ENCODE measurements at regions not wholly inside any gene's neighbourhood (a gene's known extent, or its start where the extent isn't known, plus 50 kb on each side); places are given as distances from the start of the nearest gene placed in this dataset.

- no peak overlapping the region for H3K27ac ChIP-seq (ENCODE audit: low read length in 2 of 2)
- H3K4me3 Mint-ChIP-seq, result no peak overlapping the region
- no peak for DNase-seq
- H3K79me2 ChIP-seq (ENCODE audit: control insufficient read depth, insufficient read depth, low read length), result no peaks in the 10 kb centered on the region
- H4K20me1 ChIP-seq (ENCODE audit: control insufficient read depth, insufficient read depth, low read length, poor library complexity, severe bottlenecking), result no peaks in the 10 kb centered on the region
- H2AFZ ChIP-seq (ENCODE audit: insufficient read depth, low read depth, low read length, poor library complexity, severe bottlenecking), result no peak overlapping the region
- H3K4me1 Mint-ChIP-seq, result no peaks in the 10 kb centered on the region
- peaks cover 3% of the 10 kb centered on the region for H3K27me3 Mint-ChIP-seq
- CTCF ChIA-PET, result no interaction called here
- H3K36me3 ChIP-seq (replicated peaks in 1 of 2; ENCODE audit: control extremely low read depth in 1 of 2, control insufficient read depth in 1 of 2, extremely low read depth in 1 of 2, insufficient read depth in 2 of 2, low read length in 1 of 2), result no peaks in the 10 kb centered on the region
- H3K9ac ChIP-seq (ENCODE audit: low read length), result no peak overlapping the region
- no peaks in the 10 kb centered on the region for H3K4me1 ChIP-seq (ENCODE audit: control insufficient read depth in 2 of 2, insufficient read depth in 2 of 2, low read length in 2 of 2)
- 81% methylated on average over 9 of the region's 9 CpGs for WGBS (ENCODE audit: insufficient coverage)
- TF ChIP-seq EZH2 (IDR thresholded peaks at IDR 0.05; ENCODE audit: borderline replicate concordance, insufficient read depth, low read depth, low read length, poor library complexity, severe bottlenecking) (no peak), CTCF (IDR thresholded peaks at IDR 0.05) (no peak)
- no peak overlapping the region for H3K4me2 ChIP-seq (replicated peaks; ENCODE audit: low read depth, low read length, poor library complexity, severe bottlenecking)
- peaks cover 4% of the 10 kb centered on the region for H3K9me3 Mint-ChIP-seq (ENCODE audit: insufficient read depth)
- H3K27ac Mint-ChIP-seq, result no peak overlapping the region
- no peaks in the 10 kb centered on the region for H3K27me3 ChIP-seq (replicated peaks in 1 of 4; ENCODE audit: control extremely low read depth in 1 of 4, control insufficient read depth in 3 of 4, insufficient read depth in 4 of 4, low read length in 3 of 4)
- POLR2A ChIA-PET, result no interaction called here
- H3K4me3 ChIP-seq (ENCODE audit: control extremely low read depth in 1 of 5, extremely low read depth in 1 of 5, insufficient read depth in 1 of 5, low read depth in 2 of 5, low read length in 4 of 5), result no peak overlapping the region
- intact Hi-C loops (cut with micrococcal nuclease), result no loop called here
- H3K9me3 ChIP-seq (ENCODE audit: control extremely low read depth in 1 of 3, control insufficient read depth in 2 of 3, insufficient read depth in 1 of 3, low read length in 2 of 3), result peaks cover 0 to 57% (median 4%) of the 10 kb centered on the region in 3 donors
- ATAC-seq (ENCODE audit: low read depth), result no peak
Measured at GRCh38 chr13:111952032-111952431, 114.9 kb upstream of the SOX1 start.

GRCh38 chr13:111952814-111953213, 114.1 kb upstream of the SOX1 start:
- 85% methylated on average over 5 of the region's 8 CpGs for WGBS (ENCODE audit: insufficient coverage)
- H3K9ac ChIP-seq (ENCODE audit: low read length), result no peak overlapping the region
- no peak overlapping the region for H3K4me3 ChIP-seq (ENCODE audit: control extremely low read depth in 1 of 5, extremely low read depth in 1 of 5, insufficient read depth in 1 of 5, low read depth in 2 of 5, low read length in 4 of 5)
- H3K4me1 Mint-ChIP-seq, result no peaks in the 10 kb centered on the region
- no peaks in the 10 kb centered on the region for H3K4me1 ChIP-seq (ENCODE audit: control insufficient read depth in 2 of 2, insufficient read depth in 2 of 2, low read length in 2 of 2)
- H3K4me2 ChIP-seq (replicated peaks; ENCODE audit: low read depth, low read length, poor library complexity, severe bottlenecking), result no peak overlapping the region
- no peaks in the 10 kb centered on the region for H3K79me2 ChIP-seq (ENCODE audit: control insufficient read depth, insufficient read depth, low read length)
- no peaks in the 10 kb centered on the region for H3K27me3 ChIP-seq (replicated peaks in 1 of 4; ENCODE audit: control extremely low read depth in 1 of 4, control insufficient read depth in 3 of 4, insufficient read depth in 4 of 4, low read length in 3 of 4)
- no peaks in the 10 kb centered on the region for H3K36me3 ChIP-seq (replicated peaks in 1 of 2; ENCODE audit: control extremely low read depth in 1 of 2, control insufficient read depth in 1 of 2, extremely low read depth in 1 of 2, insufficient read depth in 2 of 2, low read length in 1 of 2)
- H3K9me3 ChIP-seq (ENCODE audit: control extremely low read depth in 1 of 3, control insufficient read depth in 2 of 3, insufficient read depth in 1 of 3, low read length in 2 of 3), result peaks cover 0 to 56% (median 4%) of the 10 kb centered on the region in 3 donors
- H3K27ac ChIP-seq (ENCODE audit: low read length in 2 of 2), result no peak overlapping the region
- H3K27ac Mint-ChIP-seq, result no peak overlapping the region
- ATAC-seq (ENCODE audit: low read depth) (no peak), DNase-seq (no peak)
- no peak overlapping the region for H3K4me3 Mint-ChIP-seq
- TF ChIP-seq EZH2 (IDR thresholded peaks at IDR 0.05; ENCODE audit: borderline replicate concordance, insufficient read depth, low read depth, low read length, poor library complexity, severe bottlenecking) (no peak), CTCF (IDR thresholded peaks at IDR 0.05) (no peak)
- H3K9me3 Mint-ChIP-seq (ENCODE audit: insufficient read depth), result peaks cover 4% of the 10 kb centered on the region
- no peaks in the 10 kb centered on the region for H4K20me1 ChIP-seq (ENCODE audit: control insufficient read depth, insufficient read depth, low read length, poor library complexity, severe bottlenecking)
- POLR2A ChIA-PET, result no interaction called here
- no peak overlapping the region for H2AFZ ChIP-seq (ENCODE audit: insufficient read depth, low read depth, low read length, poor library complexity, severe bottlenecking)
- CTCF ChIA-PET, result no interaction called here
- peaks cover 3% of the 10 kb centered on the region for H3K27me3 Mint-ChIP-seq
- intact Hi-C loops (cut with micrococcal nuclease), result no loop called here

Data from B cell (primary cell).